Fibroblast of skin of left biceps (primary cell): ENCODE measurements at regions not wholly inside any gene's neighbourhood (a gene's known extent, or its start where the extent isn't known, plus 50 kb on each side); places are given as distances from the start of the nearest gene placed in this dataset.
A peak's percentile ranks its signal among the peaks of the same experiment; 100 is the strongest.

Experiments
- DNase-seq, 2 experiments: peaks; one replicate each; pipeline ENCODE4 v3.0.0-alpha.2; 2013; ENCODE audit warnings: low read depth in 2 of 2

GRCh38 chr18:67232991-67233390, 283.5 kb downstream of the DSEL start:
- DNase-seq: no peak

GRCh38 chr18:67232406-67232805, 284.1 kb downstream of the DSEL start:
- DNase-seq: no peak

GRCh38 chr18:67222887-67223286, 293.6 kb downstream of the DSEL start:
- no peak for DNase-seq

GRCh38 chr18:67219821-67220220, 296.7 kb downstream of the DSEL start:
- DNase-seq: no peak

GRCh38 chr18:67218556-67218955, 298.0 kb downstream of the DSEL start:
- no peak for DNase-seq

GRCh38 chr18:67217551-67218166, 298.9 kb downstream of the DSEL start:
- DNase-seq: no peak

GRCh38 chr18:67216846-67217245, 299.7 kb downstream of the DSEL start:
- DNase-seq: no peak

GRCh38 chr18:67215686-67216085, 300.8 kb downstream of the DSEL start:
- DNase-seq: no peak

- DNase-seq: no peak
These were observed 304.9 kb downstream of the DSEL start for GRCh38 chr18:67211646-67212045.

GRCh38 chr18:67200665-67201064, 315.9 kb downstream of the DSEL start:
- no peak for DNase-seq

- peak in 1 of 2 experiments; percentile 30 for DNase-seq
These were observed 316.4 kb downstream of the DSEL start for GRCh38 chr18:67199993-67200617.

GRCh38 chr18:67194886-67195285, 321.6 kb downstream of the DSEL start:
- no peak for DNase-seq

- DNase-seq: no peak
These were observed 324.0 kb downstream of the DSEL start for GRCh38 chr18:67192535-67192934.

GRCh38 chr18:67183398-67183797, 333.1 kb downstream of the DSEL start:
- no peak for DNase-seq

GRCh38 chr18:67179726-67180125, 336.8 kb downstream of the DSEL start:
- DNase-seq: no peak

GRCh38 chr18:67159662-67160061, 356.9 kb downstream of the DSEL start:
- DNase-seq: no peak

GRCh38 chr18:67154979-67155378, 361.5 kb downstream of the DSEL start:
- no peak for DNase-seq

GRCh38 chr18:67151366-67151765, 365.2 kb downstream of the DSEL start:
- DNase-seq: no peak

- DNase-seq: no peak
These were observed 370.8 kb downstream of the DSEL start for GRCh38 chr18:67145586-67146292.

GRCh38 chr18:67144329-67144728, 372.2 kb downstream of the DSEL start:
- no peak for DNase-seq

GRCh38 chr18:67143028-67143427, 373.5 kb downstream of the DSEL start:
- DNase-seq: no peak

- no peak for DNase-seq
These were observed 373.9 kb downstream of the DSEL start for GRCh38 chr18:67142604-67143003.

GRCh38 chr18:67140495-67140894, 376.0 kb downstream of the DSEL start:
- DNase-seq: no peak
